ENCODE measurements at regions not wholly inside any gene's neighbourhood (a gene's known extent, or its start where the extent isn't known, plus 50 kb on each side); places are given as distances from the start of the nearest gene placed in this dataset.

DNA sequence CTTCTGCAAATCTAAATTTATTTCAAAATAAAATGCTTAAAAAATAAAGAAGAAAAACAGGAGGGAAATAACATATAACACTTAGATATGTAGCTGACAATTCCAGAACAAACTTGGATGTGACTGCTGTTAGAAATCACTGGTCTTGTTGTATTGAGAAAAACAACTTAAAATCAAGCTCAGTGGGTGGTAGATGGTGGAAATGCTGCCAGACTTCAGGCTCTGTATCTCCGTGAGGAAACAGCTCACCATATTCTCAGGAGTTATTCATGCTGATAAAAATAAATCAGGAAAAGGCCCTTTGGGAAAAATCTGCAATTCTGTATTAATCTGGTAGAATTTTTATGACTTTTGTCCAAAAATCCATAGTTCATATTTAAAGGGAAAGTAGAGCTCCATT lies 477.6 kb downstream of the RAP2B start:
- TF ChIP-seq, protein P1, sequence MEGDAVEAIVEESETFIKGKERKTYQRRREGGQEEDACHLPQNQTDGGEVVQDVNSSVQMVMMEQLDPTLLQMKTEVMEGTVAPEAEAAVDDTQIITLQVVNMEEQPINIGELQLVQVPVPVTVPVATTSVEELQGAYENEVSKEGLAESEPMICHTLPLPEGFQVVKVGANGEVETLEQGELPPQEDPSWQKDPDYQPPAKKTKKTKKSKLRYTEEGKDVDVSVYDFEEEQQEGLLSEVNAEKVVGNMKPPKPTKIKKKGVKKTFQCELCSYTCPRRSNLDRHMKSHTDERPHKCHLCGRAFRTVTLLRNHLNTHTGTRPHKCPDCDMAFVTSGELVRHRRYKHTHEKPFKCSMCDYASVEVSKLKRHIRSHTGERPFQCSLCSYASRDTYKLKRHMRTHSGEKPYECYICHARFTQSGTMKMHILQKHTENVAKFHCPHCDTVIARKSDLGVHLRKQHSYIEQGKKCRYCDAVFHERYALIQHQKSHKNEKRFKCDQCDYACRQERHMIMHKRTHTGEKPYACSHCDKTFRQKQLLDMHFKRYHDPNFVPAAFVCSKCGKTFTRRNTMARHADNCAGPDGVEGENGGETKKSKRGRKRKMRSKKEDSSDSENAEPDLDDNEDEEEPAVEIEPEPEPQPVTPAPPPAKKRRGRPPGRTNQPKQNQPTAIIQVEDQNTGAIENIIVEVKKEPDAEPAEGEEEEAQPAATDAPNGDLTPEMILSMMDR (IDR thresholded peaks at IDR 0.05; ENCODE audit: extremely low read depth in 1 of 2, insufficient read depth in 1 of 2, low read depth in 1 of 2, low read length in 2 of 2), result no peak
- TF ChIP-seq MYC (IDR thresholded peaks at IDR 0.05; ENCODE audit: low read depth, low read length), result no peak
- no peak for TF ChIP-seq EZH2 (IDR thresholded peaks at IDR 0.05; ENCODE audit: borderline replicate concordance, low read depth, low read length, severe bottlenecking)
- TF ChIP-seq POLR2A (IDR thresholded peaks at IDR 0.05; ENCODE audit: low read depth, low read length), result no peak
- no peak for TF ChIP-seq GATA2 (IDR thresholded peaks at IDR 0.05; ENCODE audit: insufficient read depth, insufficient read length, low read depth, low read length)
